GM06990 (cell line): ENCODE measurements at regions not wholly inside any gene's neighbourhood (a gene's known extent, or its start where the extent isn't known, plus 50 kb on each side); places are given as distances from the start of the nearest gene placed in this dataset.

Source experiments
- DNase-seq: peaks from one replicate; pipeline ENCODE4 v3.0.0-alpha.2; 2011; ENCODE audit not compliant: insufficient read length; ENCODE audit errors: extremely low read depth
- H3K27me3 ChIP-seq: replicated peaks from 2 replicates; pipeline ENCODE4 v1.6.0; 2011; ENCODE audit warnings: low read length; ENCODE audit not compliant: control insufficient read depth, insufficient read depth
- H3K36me3 ChIP-seq: 2 replicates; pipeline ENCODE4 v1.5.1; 2011; ENCODE audit warnings: low read length; ENCODE audit not compliant: control insufficient read depth, insufficient read depth
- H3K4me3 ChIP-seq: replicated peaks from 2 replicates; pipeline ENCODE4 v1.5.1; 2011; ENCODE audit warnings: low read depth, mild to moderate bottlenecking, control low read depth, low read length
- CTCF ChIP-seq: IDR thresholded peaks from 2 replicates; pipeline ENCODE4 v1.5.1; 2011; ENCODE audit warnings: low read length, control low read depth, mild to moderate bottlenecking, inconsistent platforms; ENCODE audit not compliant: insufficient read depth, poor library complexity, severe bottlenecking

GRCh38 chr6:167396659-167397490 lies 72.0 kb downstream of the TTLL2 start:
- no peak for DNase-seq
- H3K27me3 ChIP-seq, result peaks cover 2% of the 10 kb centered on the region
- H3K4me3 ChIP-seq, result no peak overlapping the region
- H3K36me3 ChIP-seq, result no peaks in the 10 kb centered on the region
- TF ChIP-seq CTCF, result no peak

- H3K36me3 ChIP-seq, result no peaks in the 10 kb centered on the region
- DNase-seq, result no peak
- H3K27me3 ChIP-seq, result peaks cover 2% of the 10 kb centered on the region
- H3K4me3 ChIP-seq, result no peak overlapping the region
- TF ChIP-seq CTCF, result no peak
These were observed 72.8 kb downstream of the TTLL2 start for GRCh38 chr6:167397712-167398111.

- H3K27me3 ChIP-seq, result peaks cover 2% of the 10 kb centered on the region
- no peak overlapping the region for H3K4me3 ChIP-seq
- TF ChIP-seq CTCF, result no peak
- H3K36me3 ChIP-seq, result no peaks in the 10 kb centered on the region
- no peak for DNase-seq
These were observed 73.5 kb downstream of the TTLL2 start for GRCh38 chr6:167398214-167399050.

GRCh38 chr6:167399051-167399387 lies 74.1 kb downstream of the TTLL2 start:
- DNase-seq, result no peak
- no peak for TF ChIP-seq CTCF

GRCh38 chr6:167399599-167399998 lies 74.7 kb downstream of the TTLL2 start:
- TF ChIP-seq CTCF, result no peak
- Histone ChIP-seq H3K27me3 (peaks cover 3% of the 10 kb centered on the region), H3K36me3 (no peaks in the 10 kb centered on the region), H3K4me3 (no peak overlapping the region)
- DNase-seq, result no peak

More at GRCh38 chr6:167399051-167399387, 74.1 kb downstream of the TTLL2 start:
- peaks cover 3% of the 10 kb centered on the region for H3K27me3 ChIP-seq
- H3K4me3 ChIP-seq, result no peak overlapping the region
- H3K36me3 ChIP-seq, result no peaks in the 10 kb centered on the region
